Suprapubic skin (tissue), 3 donors: ENCODE measurements at regions not wholly inside any gene's neighbourhood (a gene's known extent, or its start where the extent isn't known, plus 50 kb on each side); places are given as distances from the start of the nearest gene placed in this dataset.
"Not testable (repeated sequence)": the region's sequence is repeated elsewhere in the genome, so short reads cannot be mapped to it uniquely, and the experiment has no call there.

ENCODE experiments used
- CTCF ChIP-seq, 2 donors: fragments of 200-600 bp in 1 of 2; fragments of 450-650 bp in 1 of 2; sonication (generic) in 1 of 2; IDR thresholded peaks; one replicate each; pipeline ENCODE4 v1.5.1; 2016 to 2019; ENCODE audit warnings: antibody characterized with exemption in 2 of 2, mild to moderate bottlenecking in 1 of 2, moderate library complexity in 1 of 2
- POLR2A ChIP-seq, 2 donors: fragments of 450-650 bp; IDR thresholded peaks; one replicate each; pipeline ENCODE4 v1.6.1; 2017; ENCODE audit warnings: antibody characterized with exemption in 2 of 2, mild to moderate bottlenecking in 2 of 2, moderate library complexity in 2 of 2

- not testable (repeated sequence) for TF ChIP-seq CTCF, POLR2A (IDR thresholded peaks at IDR 0.05)
Measured at GRCh38 chr3:103881809-103882208, 1447.0 kb downstream of the ZPLD1 start.
